Epithelial cell of proximal tubule (primary cell): ENCODE measurements at regions not wholly inside any gene's neighbourhood (a gene's known extent, or its start where the extent isn't known, plus 50 kb on each side); places are given as distances from the start of the nearest gene placed in this dataset.
"Not testable (repeated sequence)": the region's sequence is repeated elsewhere in the genome, so short reads cannot be mapped to it uniquely, and the experiment has no call there.

Experiments
- DNase-seq: peaks from one replicate; pipeline ENCODE4 v3.0.0-alpha.2; 2011; ENCODE audit warnings: low read depth
- H3K4me3 ChIP-seq: 2 replicates; pipeline ENCODE4 v1.5.1; 2011; ENCODE audit warnings: low read depth, mild to moderate bottlenecking, low read length
- TF ChIP-seq, protein P1 (sequence below): conservative IDR thresholded peaks from 2 replicates; pipeline ENCODE4 v1.5.1; 2012; ENCODE audit warnings: low read depth, mild to moderate bottlenecking, low read length

DNA sequence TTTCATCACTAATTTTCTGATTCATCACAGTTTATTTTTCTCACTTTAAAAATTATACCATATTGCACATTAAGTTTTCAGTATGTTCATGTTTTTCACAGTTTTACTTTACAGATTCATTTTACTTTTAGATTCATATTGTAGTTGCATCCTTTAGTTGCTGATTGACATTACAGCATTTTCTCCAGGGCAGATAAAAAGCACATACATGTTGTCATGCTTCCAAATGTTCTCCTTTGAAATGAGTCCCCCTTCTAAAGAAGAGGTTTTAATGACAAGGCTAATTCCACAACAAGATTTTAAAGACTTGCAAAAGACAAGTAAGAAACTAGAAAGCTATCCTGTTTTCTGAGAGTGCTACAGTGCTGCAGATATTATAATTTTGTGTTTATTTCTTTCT lies 72.1 kb upstream of the RASSF8 start:
- DNase-seq: no peak
- no peak overlapping the region for H3K4me3 ChIP-seq
- TF ChIP-seq, protein P1, sequence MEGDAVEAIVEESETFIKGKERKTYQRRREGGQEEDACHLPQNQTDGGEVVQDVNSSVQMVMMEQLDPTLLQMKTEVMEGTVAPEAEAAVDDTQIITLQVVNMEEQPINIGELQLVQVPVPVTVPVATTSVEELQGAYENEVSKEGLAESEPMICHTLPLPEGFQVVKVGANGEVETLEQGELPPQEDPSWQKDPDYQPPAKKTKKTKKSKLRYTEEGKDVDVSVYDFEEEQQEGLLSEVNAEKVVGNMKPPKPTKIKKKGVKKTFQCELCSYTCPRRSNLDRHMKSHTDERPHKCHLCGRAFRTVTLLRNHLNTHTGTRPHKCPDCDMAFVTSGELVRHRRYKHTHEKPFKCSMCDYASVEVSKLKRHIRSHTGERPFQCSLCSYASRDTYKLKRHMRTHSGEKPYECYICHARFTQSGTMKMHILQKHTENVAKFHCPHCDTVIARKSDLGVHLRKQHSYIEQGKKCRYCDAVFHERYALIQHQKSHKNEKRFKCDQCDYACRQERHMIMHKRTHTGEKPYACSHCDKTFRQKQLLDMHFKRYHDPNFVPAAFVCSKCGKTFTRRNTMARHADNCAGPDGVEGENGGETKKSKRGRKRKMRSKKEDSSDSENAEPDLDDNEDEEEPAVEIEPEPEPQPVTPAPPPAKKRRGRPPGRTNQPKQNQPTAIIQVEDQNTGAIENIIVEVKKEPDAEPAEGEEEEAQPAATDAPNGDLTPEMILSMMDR: no peak

DNA sequence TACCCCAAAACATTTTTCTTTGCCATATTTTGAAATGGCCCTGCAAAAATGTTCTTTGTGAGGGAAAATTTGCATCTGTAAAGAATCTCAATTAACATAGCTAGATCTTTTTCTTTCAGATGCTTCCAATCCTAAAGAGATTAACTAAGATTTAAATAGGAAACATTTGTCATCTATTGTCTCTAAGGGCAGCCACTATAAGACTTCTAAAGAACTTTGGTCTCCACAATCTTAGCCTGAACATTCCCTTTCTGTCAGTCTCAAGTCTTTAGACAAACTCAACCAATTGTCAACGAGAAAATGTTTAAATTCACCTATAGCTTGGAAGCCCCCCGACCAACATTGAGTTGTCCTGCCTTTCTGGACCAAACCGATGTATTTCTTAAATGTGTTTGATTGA lies 71.1 kb upstream of the RASSF8 start:
- TF ChIP-seq, protein P1: no peak
- DNase-seq: no peak
- no peak overlapping the region for H3K4me3 ChIP-seq

DNA sequence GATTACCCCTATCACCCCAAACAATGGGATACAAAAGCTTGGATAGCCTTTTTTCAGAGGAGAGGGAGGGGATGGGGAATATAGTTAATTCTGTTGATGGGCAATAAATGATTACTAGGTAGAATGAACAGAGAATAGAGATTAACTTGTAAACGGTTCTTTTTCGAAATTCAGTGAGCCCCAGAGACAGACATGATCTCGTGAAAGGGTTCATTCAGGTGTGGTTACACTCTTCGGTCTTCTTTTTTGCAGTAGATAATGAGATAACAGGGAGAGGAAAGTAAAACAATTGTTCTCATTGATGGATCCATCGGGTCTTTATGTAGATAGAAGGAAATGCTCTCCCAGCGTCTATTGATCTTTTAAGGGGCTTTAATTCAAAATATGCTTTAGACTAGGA lies 69.3 kb upstream of the RASSF8 start:
- DNase-seq: no peak
- TF ChIP-seq, protein P1: no peak
- no peak overlapping the region for H3K4me3 ChIP-seq

DNA sequence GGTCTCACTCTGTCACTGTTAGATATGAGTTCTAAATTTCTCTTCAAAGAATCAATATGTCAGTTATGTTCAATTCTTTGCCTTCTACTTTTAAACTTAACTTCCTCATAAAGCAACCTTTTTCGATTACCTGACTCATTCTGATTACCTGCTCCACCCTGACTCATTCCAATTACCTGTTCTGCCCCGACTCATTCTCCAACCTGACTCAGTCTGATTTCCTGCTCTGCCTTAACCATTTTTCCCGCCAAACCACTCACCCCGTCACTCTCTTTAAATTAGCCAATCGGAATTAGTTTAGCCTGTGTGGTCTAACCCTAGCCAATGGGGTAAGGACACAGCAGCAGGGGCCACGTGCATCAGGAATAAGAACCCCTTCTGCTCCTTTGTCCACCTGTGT lies 67.4 kb upstream of the RASSF8 start:
- not testable (repeated sequence) for DNase-seq, H3K4me3 ChIP-seq

DNA sequence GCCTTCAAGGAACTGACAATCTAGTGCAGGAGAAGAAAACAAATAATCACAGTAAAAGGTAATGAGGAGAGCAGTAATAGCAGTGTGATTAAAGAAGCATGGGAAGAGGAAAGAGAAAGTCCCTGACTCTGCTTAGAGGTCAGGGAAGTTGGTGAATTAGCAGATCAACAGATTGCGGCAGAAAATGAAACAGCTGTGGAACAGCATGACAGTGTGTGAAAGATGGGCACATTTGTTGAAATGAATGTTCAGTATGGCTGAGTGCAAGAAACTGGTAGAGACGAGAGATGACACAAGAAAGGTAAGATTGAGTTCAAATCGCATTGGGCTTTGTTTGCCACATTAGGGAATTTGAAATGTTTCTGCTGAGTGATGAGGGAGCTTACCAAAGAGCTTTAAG lies 63.7 kb upstream of the RASSF8 start:
- H3K4me3 ChIP-seq: no peak overlapping the region
- no peak for DNase-seq
- TF ChIP-seq, protein P1: no peak

DNA sequence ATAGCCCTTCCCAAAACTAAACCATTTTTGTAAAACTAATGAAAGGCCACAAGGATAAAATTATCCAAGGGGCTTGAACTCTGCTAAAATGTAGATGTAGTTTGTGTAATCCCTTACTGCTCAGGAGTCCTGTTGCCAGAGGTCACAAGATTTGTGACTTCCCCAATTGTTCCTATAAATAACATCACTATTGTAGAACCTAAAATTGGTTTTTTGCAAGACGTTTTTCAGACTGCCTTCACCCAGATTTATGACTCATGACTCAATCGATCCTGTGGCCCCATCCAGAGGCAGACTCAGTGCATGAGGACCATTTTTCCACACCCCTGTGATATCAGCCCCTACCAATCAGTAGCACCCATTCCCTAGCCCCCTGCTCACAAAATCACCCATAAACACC lies 61.5 kb upstream of the RASSF8 start:
- no peak overlapping the region for H3K4me3 ChIP-seq
- DNase-seq: no peak
- TF ChIP-seq, protein P1: no peak

DNA sequence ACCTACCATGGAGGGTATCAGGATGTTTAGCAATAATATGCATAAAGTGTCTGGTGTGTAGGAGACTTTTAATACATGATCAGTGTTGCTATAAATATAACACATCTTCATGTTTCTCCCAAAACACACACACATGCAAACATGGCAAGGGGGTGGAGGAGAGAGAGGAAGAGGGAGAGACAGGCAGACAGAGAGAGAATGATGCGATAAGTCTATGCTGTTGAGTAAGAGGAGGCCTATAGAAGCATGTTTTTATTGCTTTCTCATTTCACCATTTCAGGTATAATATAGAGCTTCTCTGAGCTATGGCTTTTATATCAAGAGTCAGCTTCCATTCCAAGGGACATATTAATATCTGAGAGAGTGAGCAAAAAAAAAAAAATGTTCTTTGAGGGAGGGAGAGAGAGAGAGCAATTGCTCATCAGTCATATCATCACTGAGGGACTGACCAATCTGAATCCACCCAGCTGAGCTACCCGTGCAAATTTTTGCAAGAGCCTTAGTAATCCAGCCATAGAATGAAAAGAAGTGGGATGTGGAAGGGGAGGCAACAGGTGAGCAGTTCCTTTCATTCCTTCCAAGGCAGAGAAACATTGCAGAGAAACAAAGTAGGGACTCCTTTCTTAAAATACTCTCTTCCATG lies 54.8 kb upstream of the RASSF8 start:
- TF ChIP-seq, protein P1: no peak
- no peak for DNase-seq
- H3K4me3 ChIP-seq: no peak overlapping the region
